ENCODE measurements at regions not wholly inside any gene's neighbourhood (a gene's known extent, or its start where the extent isn't known, plus 50 kb on each side); places are given as distances from the start of the nearest gene placed in this dataset.
"Not testable (repeated sequence)": the region's sequence is repeated elsewhere in the genome, so short reads cannot be mapped to it uniquely, and the experiment has no call there.

- H3K4me2 ChIP-seq (ENCODE audit: insufficient read depth, insufficient read length, low read length), result no peak overlapping the region
- H3K4me1 ChIP-seq (ENCODE audit: insufficient read depth, low read length), result no peaks in the 10 kb centered on the region
- H3K23me2 ChIP-seq (ENCODE audit: insufficient read length, low read depth, low read length, poor library complexity, severe bottlenecking), result no peaks in the 10 kb centered on the region
- H3K18ac ChIP-seq (ENCODE audit: insufficient read length, low read depth, low read length), result no peak overlapping the region
- Mint-ChIP-seq H3K27ac (peak overlapping the region in 1 of 3 experiments; percentile 70; a peak in 3 of 7 replicates), H3K4me3 (no peak overlapping the region), H3K27me3 (ENCODE audit: low read depth) (no peaks in the 10 kb centered on the region), H3K36me3 (ENCODE audit: insufficient read depth in 1 of 3, low read depth in 3 of 3) (no peaks in the 10 kb centered on the region; a peak in 1 of 7 replicates), H3K9me3 (no peaks in the 10 kb centered on the region; a peak in 1 of 5 replicates), H3K4me1 (peaks cover 13 to 21% of the 10 kb centered on the region in 2 experiments)
- TF ChIP-seq CTCF (conservative IDR thresholded peaks at IDR 0.05), result no peak
- no peak overlapping the region for H4K91ac ChIP-seq (ENCODE audit: insufficient read length, low read depth, low read length)
- H3K27ac ChIP-seq (ENCODE audit: insufficient read length, low read depth, low read length), result no peak overlapping the region
- H2BK12ac ChIP-seq (ENCODE audit: insufficient read length, low read depth, low read length), result no peak overlapping the region
- H2BK20ac ChIP-seq (ENCODE audit: low read depth, low read length, poor library complexity, severe bottlenecking), result no peak overlapping the region
- no peak overlapping the region for H3T11ph ChIP-seq (ENCODE audit: low read length)
- H4K5ac ChIP-seq (ENCODE audit: insufficient read length, low read depth, low read length), result no peak overlapping the region
- H2BK15ac ChIP-seq (ENCODE audit: low read depth, low read length), result no peak overlapping the region
- H3K4ac ChIP-seq (ENCODE audit: low read depth, low read length), result no peak overlapping the region
- H2AK5ac ChIP-seq (ENCODE audit: insufficient read length, low read length), result no peak overlapping the region
- no peak for DNase-seq
- H3K79me2 ChIP-seq (ENCODE audit: insufficient read depth, low read length), result no peaks in the 10 kb centered on the region
- no peak overlapping the region for H4K8ac ChIP-seq (replicated peaks; ENCODE audit: insufficient read length, low read depth, low read length)
- H2BK120ac ChIP-seq (ENCODE audit: low read depth, low read length, poor library complexity, severe bottlenecking), result no peak overlapping the region
- no peaks in the 10 kb centered on the region for H3K9me3 ChIP-seq (ENCODE audit: control insufficient read depth, low read depth, low read length)
- no peak overlapping the region for H2AFZ ChIP-seq (ENCODE audit: low read length)
- no peak overlapping the region for H3K23ac ChIP-seq (ENCODE audit: insufficient read length, low read depth, low read length)
- no peaks in the 10 kb centered on the region for H3K79me1 ChIP-seq (ENCODE audit: insufficient read depth, low read depth, low read length, poor library complexity, severe bottlenecking)
- no peaks in the 10 kb centered on the region for H3K27me3 ChIP-seq (ENCODE audit: insufficient read depth, low read length)
- no peak overlapping the region for H3K56ac ChIP-seq (ENCODE audit: insufficient read length, low read depth, low read length)
- H2BK5ac ChIP-seq (ENCODE audit: insufficient read length, low read length), result no peak overlapping the region
- no peaks in the 10 kb centered on the region for H4K20me1 ChIP-seq (ENCODE audit: control insufficient read depth, insufficient read depth, insufficient read length)
- no peak overlapping the region for H3K14ac ChIP-seq (ENCODE audit: insufficient read depth, low read length)
- no peak overlapping the region for H3K9ac ChIP-seq (ENCODE audit: extremely low read depth, insufficient read length, low read length)
Observed at GRCh38 chr9:115855458-115856133, 298.0 kb upstream of the PAPPA start.

- H2BK12ac ChIP-seq (ENCODE audit: insufficient read length, low read depth, low read length); H3K27me3 ChIP-seq (ENCODE audit: insufficient read depth, low read length); H3K9ac ChIP-seq (ENCODE audit: extremely low read depth, insufficient read length, low read length); H2AFZ ChIP-seq (ENCODE audit: low read length); H2BK20ac ChIP-seq (ENCODE audit: low read depth, low read length, poor library complexity, severe bottlenecking); H3T11ph ChIP-seq (ENCODE audit: low read length); H3K4me3 Mint-ChIP-seq; H3K4me2 ChIP-seq (ENCODE audit: insufficient read depth, insufficient read length, low read length); H3K4ac ChIP-seq (ENCODE audit: low read depth, low read length); H2BK5ac ChIP-seq (ENCODE audit: insufficient read length, low read length); H2BK15ac ChIP-seq (ENCODE audit: low read depth, low read length); H2BK120ac ChIP-seq (ENCODE audit: low read depth, low read length, poor library complexity, severe bottlenecking); H3K27me3 Mint-ChIP-seq (ENCODE audit: low read depth); H3K79me2 ChIP-seq (ENCODE audit: insufficient read depth, low read length); H3K9me3 ChIP-seq (ENCODE audit: control insufficient read depth, low read depth, low read length); H3K27ac Mint-ChIP-seq; H3K23me2 ChIP-seq (ENCODE audit: insufficient read length, low read depth, low read length, poor library complexity, severe bottlenecking); H4K91ac ChIP-seq (ENCODE audit: insufficient read length, low read depth, low read length); DNase-seq; H4K20me1 ChIP-seq (ENCODE audit: control insufficient read depth, insufficient read depth, insufficient read length); H3K36me3 Mint-ChIP-seq (ENCODE audit: insufficient read depth in 1 of 3, low read depth in 3 of 3); H2AK5ac ChIP-seq (ENCODE audit: insufficient read length, low read length); H3K27ac ChIP-seq (ENCODE audit: insufficient read length, low read depth, low read length); H3K18ac ChIP-seq (ENCODE audit: insufficient read length, low read depth, low read length); H3K56ac ChIP-seq (ENCODE audit: insufficient read length, low read depth, low read length); H4K5ac ChIP-seq (ENCODE audit: insufficient read length, low read depth, low read length); H4K8ac ChIP-seq (replicated peaks; ENCODE audit: insufficient read length, low read depth, low read length); H3K79me1 ChIP-seq (ENCODE audit: insufficient read depth, low read depth, low read length, poor library complexity, severe bottlenecking); H3K4me1 ChIP-seq (ENCODE audit: insufficient read depth, low read length); H3K9me3 Mint-ChIP-seq; H3K23ac ChIP-seq (ENCODE audit: insufficient read length, low read depth, low read length); H3K14ac ChIP-seq (ENCODE audit: insufficient read depth, low read length): not testable (repeated sequence)
- peaks cover 17 to 24% of the 10 kb centered on the region in 2 experiments for H3K4me1 Mint-ChIP-seq
- WGBS (ENCODE audit: extremely low coverage, insufficient read length, low lambda C conversion rate), result no CpG with 5 or more reads among the region's 1 CpG
Observed at GRCh38 chr9:115858421-115858820, 295.2 kb upstream of the PAPPA start.
